Osteoblast (primary cell): ENCODE measurements at regions not wholly inside any gene's neighbourhood (a gene's known extent, or its start where the extent isn't known, plus 50 kb on each side); places are given as distances from the start of the nearest gene placed in this dataset.
A peak's percentile ranks its signal among the peaks of the same experiment; 100 is the strongest.

Experiments used
- DNase-seq: peaks from one replicate; pipeline ENCODE4 v3.0.0; 2011; ENCODE audit warnings: low spot score, mixed read lengths; ENCODE audit not compliant: insufficient read length; ENCODE audit errors: missing footprints
- H2AFZ ChIP-seq: 2 replicates; pipeline ENCODE4 v1.6.0; 2011; ENCODE audit warnings: mild to moderate bottlenecking, low read length
- H3K27ac ChIP-seq: 2 replicates; pipeline ENCODE4 v1.5.1; 2011; ENCODE audit warnings: mild to moderate bottlenecking, low read depth, low read length, moderate library complexity
- H3K27me3 ChIP-seq: 2 replicates; pipeline ENCODE4 v1.6.0; 2012; ENCODE audit warnings: mild to moderate bottlenecking, control low read depth, inconsistent platforms, low read length, moderate library complexity; ENCODE audit not compliant: insufficient read depth
- H3K36me3 ChIP-seq: 2 replicates; pipeline ENCODE4 v1.5.1; 2011; ENCODE audit warnings: mild to moderate bottlenecking, low read length, control low read depth, moderate library complexity; ENCODE audit not compliant: insufficient read depth
- H3K4me1 ChIP-seq: 2 replicates; pipeline ENCODE4 v1.5.1; 2011; ENCODE audit warnings: mild to moderate bottlenecking, low read length, control low read depth, moderate library complexity; ENCODE audit not compliant: insufficient read depth
- H3K4me2 ChIP-seq: 2 replicates; pipeline ENCODE4 v1.6.0; 2011; ENCODE audit warnings: mild to moderate bottlenecking, low read length; ENCODE audit not compliant: insufficient read depth
- H3K4me3 ChIP-seq: fragments of 200-600 bp; sonication (generic); 3 replicates; pipeline ENCODE4 v1.5.1; 2012; ENCODE audit warnings: mild to moderate bottlenecking, low read length, inconsistent platforms; ENCODE audit not compliant: insufficient read depth
- H3K79me2 ChIP-seq: 2 replicates; pipeline ENCODE4 v1.6.0; 2012; ENCODE audit warnings: mild to moderate bottlenecking, low read length, control low read depth, inconsistent platforms; ENCODE audit not compliant: insufficient read depth
- H3K9me3 ChIP-seq: 2 replicates; pipeline ENCODE4 v1.5.1; 2011; ENCODE audit warnings: low read depth, low read length, control low read depth
- H4K20me1 ChIP-seq: 2 replicates; pipeline ENCODE4 v1.6.0; 2012; ENCODE audit warnings: mild to moderate bottlenecking, low read length, control low read depth; ENCODE audit not compliant: insufficient read depth
- TF ChIP-seq, protein P1 (sequence below): IDR thresholded peaks from 2 replicates; pipeline ENCODE4 v1.5.1; 2011; ENCODE audit warnings: mild to moderate bottlenecking, low read depth, low read length, moderate library complexity; ENCODE audit errors: extremely low read depth

DNA sequence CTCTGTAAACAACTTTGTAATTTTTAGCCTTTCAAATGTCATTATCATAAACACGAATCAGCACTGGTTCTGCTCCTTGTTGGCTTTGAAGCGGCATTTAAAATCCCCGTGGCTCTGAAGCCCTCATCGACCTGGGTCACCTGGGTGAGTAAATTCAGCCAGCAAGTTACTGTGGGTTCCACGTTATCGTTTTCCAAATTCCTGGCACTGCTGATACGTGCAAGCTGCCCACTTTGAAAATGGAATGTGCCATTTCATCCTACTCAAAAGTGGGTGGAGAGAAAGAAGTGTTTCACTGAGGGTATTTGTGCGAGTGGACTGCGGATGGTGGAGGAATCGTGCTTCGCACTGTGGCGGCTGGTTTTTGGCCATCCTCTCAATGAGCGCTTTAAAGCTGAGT lies 281.7 kb downstream of the KLF6 start:
- TF ChIP-seq, protein P1, sequence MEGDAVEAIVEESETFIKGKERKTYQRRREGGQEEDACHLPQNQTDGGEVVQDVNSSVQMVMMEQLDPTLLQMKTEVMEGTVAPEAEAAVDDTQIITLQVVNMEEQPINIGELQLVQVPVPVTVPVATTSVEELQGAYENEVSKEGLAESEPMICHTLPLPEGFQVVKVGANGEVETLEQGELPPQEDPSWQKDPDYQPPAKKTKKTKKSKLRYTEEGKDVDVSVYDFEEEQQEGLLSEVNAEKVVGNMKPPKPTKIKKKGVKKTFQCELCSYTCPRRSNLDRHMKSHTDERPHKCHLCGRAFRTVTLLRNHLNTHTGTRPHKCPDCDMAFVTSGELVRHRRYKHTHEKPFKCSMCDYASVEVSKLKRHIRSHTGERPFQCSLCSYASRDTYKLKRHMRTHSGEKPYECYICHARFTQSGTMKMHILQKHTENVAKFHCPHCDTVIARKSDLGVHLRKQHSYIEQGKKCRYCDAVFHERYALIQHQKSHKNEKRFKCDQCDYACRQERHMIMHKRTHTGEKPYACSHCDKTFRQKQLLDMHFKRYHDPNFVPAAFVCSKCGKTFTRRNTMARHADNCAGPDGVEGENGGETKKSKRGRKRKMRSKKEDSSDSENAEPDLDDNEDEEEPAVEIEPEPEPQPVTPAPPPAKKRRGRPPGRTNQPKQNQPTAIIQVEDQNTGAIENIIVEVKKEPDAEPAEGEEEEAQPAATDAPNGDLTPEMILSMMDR, result no peak
- Histone ChIP-seq H4K20me1 (no peaks in the 10 kb centered on the region), H3K27ac (no peak overlapping the region), H3K9me3 (no peaks in the 10 kb centered on the region), H3K27me3 (no peaks in the 10 kb centered on the region), H2AFZ (no peak overlapping the region), H3K79me2 (no peaks in the 10 kb centered on the region), H3K4me2 (no peak overlapping the region), H3K36me3 (no peaks in the 10 kb centered on the region), H3K4me1 (peaks cover 4% of the 10 kb centered on the region), H3K4me3 (no peak overlapping the region)
- DNase-seq, result no peak

DNA sequence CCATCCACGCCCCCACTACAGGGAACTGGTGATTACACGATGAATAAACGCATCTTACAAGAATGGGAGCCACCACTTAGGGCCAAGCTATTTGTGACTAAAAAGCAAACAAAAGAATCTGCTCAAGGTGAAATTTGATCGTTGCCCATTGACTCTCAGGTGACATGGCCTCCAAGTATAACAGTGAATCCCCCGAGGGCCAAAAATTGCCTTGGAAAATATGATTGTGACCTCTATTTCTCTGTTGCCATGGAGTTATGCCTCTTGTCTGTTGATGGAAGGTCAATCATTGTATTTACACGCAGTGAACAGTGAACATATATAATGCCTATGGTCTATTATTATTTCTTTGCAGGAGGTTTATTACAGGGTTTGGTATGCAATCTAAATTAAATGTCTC lies 282.3 kb downstream of the KLF6 start:
- TF ChIP-seq, protein P1, result no peak

DNA sequence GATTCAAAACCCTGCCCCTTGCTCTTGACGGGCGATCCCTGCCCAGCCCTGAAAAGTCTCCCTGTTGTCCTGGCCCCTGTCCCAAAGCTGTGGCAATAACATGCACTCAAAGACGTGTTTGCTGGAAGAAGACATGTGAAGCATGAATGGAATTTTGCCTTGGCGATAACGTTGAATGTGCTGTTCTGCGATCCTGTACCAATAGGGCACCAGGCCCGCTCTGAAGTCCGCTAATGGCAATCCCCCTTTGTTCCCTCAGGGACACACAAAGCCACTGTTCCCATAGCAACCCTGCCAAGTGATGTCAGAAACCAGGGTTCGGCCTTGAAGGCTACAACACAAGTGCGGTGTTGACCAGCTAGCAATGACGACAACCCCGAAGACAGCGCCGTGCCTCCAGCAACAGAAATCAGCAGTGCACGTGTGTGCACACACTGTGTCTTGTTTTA lies 284.6 kb downstream of the KLF6 start:
- no peaks in the 10 kb centered on the region for H3K36me3 ChIP-seq
- H4K20me1 ChIP-seq, result no peaks in the 10 kb centered on the region
- H3K4me2 ChIP-seq, result peak overlapping the region; percentile 43
- peak overlapping the region; percentile 10 for H3K4me3 ChIP-seq
- TF ChIP-seq, protein P1, result no peak
- H3K27me3 ChIP-seq, result no peaks in the 10 kb centered on the region
- no peaks in the 10 kb centered on the region for H3K9me3 ChIP-seq
- peak overlapping the region; percentile 34 for H3K27ac ChIP-seq
- no peak for DNase-seq
- no peaks in the 10 kb centered on the region for H3K79me2 ChIP-seq
- H3K4me1 ChIP-seq, result peaks cover 4% of the 10 kb centered on the region
- peak overlapping the region; percentile 45 for H2AFZ ChIP-seq

More for the DNA sequence above, 282.3 kb downstream of the KLF6 start:
- peaks cover 4% of the 10 kb centered on the region for H3K4me1 ChIP-seq
- no peak overlapping the region for H3K4me3 ChIP-seq
- no peak for DNase-seq
- no peak overlapping the region for H2AFZ ChIP-seq
- H3K36me3 ChIP-seq, result no peaks in the 10 kb centered on the region
- H3K9me3 ChIP-seq, result no peaks in the 10 kb centered on the region
- no peaks in the 10 kb centered on the region for H3K27me3 ChIP-seq
- H4K20me1 ChIP-seq, result no peaks in the 10 kb centered on the region
- H3K27ac ChIP-seq, result no peak overlapping the region
- no peak overlapping the region for H3K4me2 ChIP-seq
- no peaks in the 10 kb centered on the region for H3K79me2 ChIP-seq

DNA sequence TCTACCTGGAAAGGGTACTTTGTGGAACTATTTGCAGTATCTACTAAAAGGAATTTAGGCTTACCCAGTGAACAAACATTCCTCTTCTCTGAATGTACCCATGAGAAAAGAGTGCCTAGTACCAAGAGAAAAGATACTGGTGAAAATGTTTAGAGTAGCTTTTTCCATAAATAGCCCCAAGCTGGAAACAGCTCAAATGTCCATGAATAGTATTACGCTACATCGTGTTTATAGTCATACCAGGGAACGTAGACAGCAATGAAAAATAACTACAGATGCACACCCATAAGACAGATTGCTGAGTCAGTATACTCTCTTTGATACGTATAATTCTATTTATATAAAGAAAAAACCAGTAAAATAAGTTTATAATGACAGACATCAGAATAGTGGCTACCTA lies 285.9 kb downstream of the KLF6 start:
- H3K27ac ChIP-seq, result no peak overlapping the region
- H3K79me2 ChIP-seq, result no peaks in the 10 kb centered on the region
- peaks cover 11% of the 10 kb centered on the region for H3K4me1 ChIP-seq
- DNase-seq, result peak; percentile 25
- TF ChIP-seq, protein P1, result no peak
- H3K4me3 ChIP-seq, result no peak overlapping the region
- H4K20me1 ChIP-seq, result no peaks in the 10 kb centered on the region
- no peak overlapping the region for H3K4me2 ChIP-seq
- no peaks in the 10 kb centered on the region for H3K36me3 ChIP-seq
- no peak overlapping the region for H2AFZ ChIP-seq
- H3K27me3 ChIP-seq, result no peaks in the 10 kb centered on the region
- no peaks in the 10 kb centered on the region for H3K9me3 ChIP-seq
